HG02870 (cell line): ENCODE measurements at regions not wholly inside any gene's neighbourhood (a gene's known extent, or its start where the extent isn't known, plus 50 kb on each side); places are given as distances from the start of the nearest gene placed in this dataset.
"Not testable (repeated sequence)": the region's sequence is repeated elsewhere in the genome, so short reads cannot be mapped to it uniquely, and the experiment has no call there.

Experiments
- ATAC-seq: cut with Tn5 transposase; IDR thresholded peaks from one replicate; pipeline ENCODE4 v1.9.1; 2021; ENCODE audit warnings: mild to moderate bottlenecking, moderate library complexity; ENCODE audit not compliant: unreplicated experiment

GRCh38 chr1:95509989-95510388 is 276.0 kb downstream of the RWDD3 start:
- no peak for ATAC-seq

- ATAC-seq, result no peak
These were observed 278.9 kb downstream of the RWDD3 start for GRCh38 chr1:95512925-95513324.

- ATAC-seq, result no peak
These were observed 283.5 kb downstream of the RWDD3 start for GRCh38 chr1:95517506-95517905.

- ATAC-seq, result no peak
These were observed 284.3 kb downstream of the RWDD3 start for GRCh38 chr1:95518310-95518709.

GRCh38 chr1:95520390-95520789 is 286.4 kb downstream of the RWDD3 start:
- ATAC-seq, result no peak

GRCh38 chr1:95532335-95532734 is 298.3 kb downstream of the RWDD3 start:
- ATAC-seq, result no peak

- ATAC-seq, result no peak
These were observed 301.0 kb downstream of the RWDD3 start for GRCh38 chr1:95534985-95535384.

- ATAC-seq, result no peak
These were observed 301.6 kb downstream of the RWDD3 start for GRCh38 chr1:95535614-95536013.

GRCh38 chr1:95536501-95536900 is 302.5 kb downstream of the RWDD3 start:
- no peak for ATAC-seq

GRCh38 chr1:95537176-95537575 is 303.2 kb downstream of the RWDD3 start:
- ATAC-seq, result no peak

- not testable (repeated sequence) for ATAC-seq
These were observed 304.2 kb downstream of the RWDD3 start for GRCh38 chr1:95538242-95538641.

- no peak for ATAC-seq
These were observed 308.9 kb downstream of the RWDD3 start for GRCh38 chr1:95542936-95543335.

- ATAC-seq, result no peak
These were observed 313.0 kb downstream of the RWDD3 start for GRCh38 chr1:95547005-95547404.

GRCh38 chr1:95548211-95548610 is 314.2 kb downstream of the RWDD3 start:
- no peak for ATAC-seq

- ATAC-seq, result no peak
These were observed 317.2 kb downstream of the RWDD3 start for GRCh38 chr1:95551201-95551600.

GRCh38 chr1:95553595-95553994 is 319.6 kb downstream of the RWDD3 start:
- ATAC-seq, result no peak

GRCh38 chr1:95554408-95554807 is 320.4 kb downstream of the RWDD3 start:
- ATAC-seq, result no peak

- no peak for ATAC-seq
These were observed 324.8 kb downstream of the RWDD3 start for GRCh38 chr1:95558791-95559190.

GRCh38 chr1:95561346-95561745 is 327.3 kb downstream of the RWDD3 start:
- ATAC-seq, result no peak

- no peak for ATAC-seq
These were observed 328.2 kb downstream of the RWDD3 start for GRCh38 chr1:95562230-95562629.

GRCh38 chr1:95572002-95572401 is 338.0 kb downstream of the RWDD3 start:
- no peak for ATAC-seq

GRCh38 chr1:95572962-95573361 is 339.0 kb downstream of the RWDD3 start:
- no peak for ATAC-seq

GRCh38 chr1:95575291-95575690 is 341.3 kb downstream of the RWDD3 start:
- ATAC-seq, result no peak

- ATAC-seq, result no peak
These were observed 344.5 kb downstream of the RWDD3 start for GRCh38 chr1:95578462-95578861.
